Stimulated activated CD8-positive, alpha-beta memory T cell treated with anti-CD3 and anti-CD28 coated beads, Interleukin-2, amount 100 ng/mL, for 1 hour (primary cell): ENCODE measurements at regions not wholly inside any gene's neighbourhood (a gene's known extent, or its start where the extent isn't known, plus 50 kb on each side); places are given as distances from the start of the nearest gene placed in this dataset.
"Not testable (repeated sequence)": the region's sequence is repeated elsewhere in the genome, so short reads cannot be mapped to it uniquely, and the experiment has no call there.

Experiments used
- DNase-seq, 2 donors: peaks; one replicate each; pipeline ENCODE4 v3.0.0-alpha.2; 2020; ENCODE audit warnings: low read depth in 2 of 2

- not testable (repeated sequence) for DNase-seq
These were observed 50.6 kb upstream of the MYL10 start for GRCh38 chr7:101679653-101680173.

GRCh38 chr7:101680406-101681145, 51.5 kb upstream of the MYL10 start:
- no peak for DNase-seq

- DNase-seq = no peak
These were observed 52.3 kb upstream of the MYL10 start for GRCh38 chr7:101681170-101682007.

- no peak for DNase-seq
These were observed 55.9 kb upstream of the MYL10 start for GRCh38 chr7:101684983-101685330.

GRCh38 chr7:101686030-101686429, 56.9 kb upstream of the MYL10 start:
- DNase-seq = no peak

GRCh38 chr7:101687081-101687480, 58.0 kb upstream of the MYL10 start:
- no peak for DNase-seq

GRCh38 chr7:101687791-101688182, 58.7 kb upstream of the MYL10 start:
- no peak for DNase-seq

GRCh38 chr7:101688183-101688831, 59.2 kb upstream of the MYL10 start:
- DNase-seq = peak; percentile 65 to 72

GRCh38 chr7:101688995-101689907, 60.2 kb upstream of the MYL10 start:
- no peak for DNase-seq

GRCh38 chr7:101690061-101690460, 61.0 kb upstream of the MYL10 start:
- no peak for DNase-seq

- DNase-seq = no peak
These were observed 62.8 kb upstream of the MYL10 start for GRCh38 chr7:101691822-101692384.

- no peak for DNase-seq
These were observed 64.5 kb upstream of the MYL10 start for GRCh38 chr7:101693498-101694091.

- no peak for DNase-seq
These were observed 69.9 kb upstream of the MYL10 start for GRCh38 chr7:101698964-101699363.

GRCh38 chr7:101699399-101699798, 70.3 kb upstream of the MYL10 start:
- DNase-seq = no peak

GRCh38 chr7:101699881-101700823, 71.1 kb upstream of the MYL10 start:
- no peak for DNase-seq

- no peak for DNase-seq
These were observed 72.2 kb upstream of the MYL10 start for GRCh38 chr7:101701153-101701794.

- DNase-seq = no peak
These were observed 73.3 kb upstream of the MYL10 start for GRCh38 chr7:101702362-101702850.

- DNase-seq = no peak
These were observed 76.2 kb upstream of the MYL10 start for GRCh38 chr7:101705331-101705730.

GRCh38 chr7:101707587-101707986, 78.5 kb upstream of the MYL10 start:
- no peak for DNase-seq
